SK-N-SH treated with all-trans-retinoic acid at 6 μM for 48 hours (cell line): ENCODE measurements at regions not wholly inside any gene's neighbourhood (a gene's known extent, or its start where the extent isn't known, plus 50 kb on each side); places are given as distances from the start of the nearest gene placed in this dataset.

Experiments used
- ATAC-seq: fragments of 200-7000 bp; cut with Tn5 transposase; 3 replicates; pipeline ENCODE4 v1.9.1; 2020; ENCODE audit warnings: mild to moderate bottlenecking, moderate library complexity
- ARNTL ChIP-seq: fragments of 450-650 bp; formaldehyde crosslinking; IDR thresholded peaks from 2 replicates; pipeline ENCODE4 v1.5.0; 2020; ENCODE audit warnings: low read depth, mild to moderate bottlenecking, moderate library complexity, borderline replicate concordance
- CREB5 ChIP-seq: fragments of 250-450 bp; sonication (Bioruptor Pico); IDR thresholded peaks from 2 replicates; pipeline ENCODE4 v1.5.1; 2020; ENCODE audit warnings: low read depth, mild to moderate bottlenecking, moderate library complexity
- CSDC2 ChIP-seq: fragments of 250-450 bp; sonication (Bioruptor Pico); IDR thresholded peaks from 2 replicates; pipeline ENCODE4 v1.5.0; 2020; ENCODE audit warnings: mild to moderate bottlenecking, moderate library complexity
- CSRNP3 ChIP-seq: fragments of 250-450 bp; sonication (Bioruptor Pico); IDR thresholded peaks from 2 replicates; pipeline ENCODE4 v1.5.1; 2021; ENCODE audit warnings: mild to moderate bottlenecking, moderate library complexity
- ESRRG ChIP-seq: fragments of 250-450 bp; sonication (Bioruptor Pico); IDR thresholded peaks from 2 replicates; pipeline ENCODE4 v1.6.1; 2021; ENCODE audit warnings: mild to moderate bottlenecking
- GLIS3 ChIP-seq: fragments of 250-450 bp; sonication (Bioruptor Pico); IDR thresholded peaks from 2 replicates; pipeline ENCODE4 v1.5.0; 2020; ENCODE audit warnings: mild to moderate bottlenecking, moderate library complexity
- ISL1 ChIP-seq: fragments of 250-450 bp; sonication (Bioruptor Pico); IDR thresholded peaks from 2 replicates; pipeline ENCODE4 v2.1.2; 2022; ENCODE audit warnings: mild to moderate bottlenecking, moderate library complexity
- PATZ1 ChIP-seq: fragments of 250-450 bp; sonication (Bioruptor Pico); IDR thresholded peaks from 2 replicates; pipeline ENCODE4 v1.8.0; 2020; ENCODE audit warnings: mild to moderate bottlenecking, moderate library complexity, borderline replicate concordance
- PPARA ChIP-seq: fragments of 250-450 bp; sonication (Bioruptor Pico); IDR thresholded peaks from 2 replicates; pipeline ENCODE4 v1.5.0; 2020; ENCODE audit warnings: mild to moderate bottlenecking, borderline replicate concordance
- RARB ChIP-seq: fragments of 250-450 bp; sonication (Bioruptor Pico); IDR thresholded peaks from 2 replicates; pipeline ENCODE4 v1.8.0; 2021; ENCODE audit warnings: mild to moderate bottlenecking, moderate library complexity
- SNAI2 ChIP-seq: fragments of 250-450 bp; sonication (Bioruptor Pico); IDR thresholded peaks from 2 replicates; pipeline ENCODE4 v1.5.0; 2020; ENCODE audit warnings: mild to moderate bottlenecking, moderate library complexity
- TCF4 ChIP-seq: fragments of 250-450 bp; sonication (Bioruptor Pico); IDR thresholded peaks from 2 replicates; pipeline ENCODE4 v1.8.0; 2021; ENCODE audit warnings: mild to moderate bottlenecking, moderate library complexity, borderline replicate concordance
- TOX ChIP-seq: fragments of 250-450 bp; sonication (Bioruptor Pico); IDR thresholded peaks from 2 replicates; pipeline ENCODE4 v1.8.0; 2021; ENCODE audit warnings: mild to moderate bottlenecking, moderate library complexity, borderline replicate concordance
- TSHZ2 ChIP-seq: fragments of 250-450 bp; sonication (Bioruptor Pico); IDR thresholded peaks from 2 replicates; pipeline ENCODE4 v1.5.0; 2020; ENCODE audit warnings: mild to moderate bottlenecking, moderate library complexity
- ZC3H10 ChIP-seq: fragments of 250-450 bp; sonication (Bioruptor Pico); IDR thresholded peaks from 2 replicates; pipeline ENCODE4 v1.5.1; 2021; ENCODE audit warnings: mild to moderate bottlenecking, moderate library complexity
- ZFP3 ChIP-seq: fragments of 250-450 bp; sonication (Bioruptor Pico); IDR thresholded peaks from 2 replicates; pipeline ENCODE4 v1.5.0; 2020; ENCODE audit warnings: mild to moderate bottlenecking, moderate library complexity
- ZNF565 ChIP-seq: fragments of 450-650 bp; formaldehyde crosslinking; conservative IDR thresholded peaks from 2 replicates; pipeline ENCODE4 v1.5.0; 2020; ENCODE audit warnings: low read depth, mild to moderate bottlenecking, moderate library complexity
- ZNF70 ChIP-seq: fragments of 450-650 bp; formaldehyde crosslinking; IDR thresholded peaks from 2 replicates; pipeline ENCODE4 v1.5.0; 2020; ENCODE audit warnings: mild to moderate bottlenecking, moderate library complexity

GRCh38 chr6:102799051-102799450, 1405.5 kb downstream of the GRIK2 start (continued):
- TF ChIP-seq PATZ1 (CRISPR knock-in tag) (no peak), PPARA (CRISPR knock-in tag) (no peak), TCF4 (CRISPR knock-in tag) (no peak), CSDC2 (CRISPR knock-in tag) (no peak)

- no peak for ATAC-seq
- no peak for TF ChIP-seq CSRNP3 (CRISPR knock-in tag)
Measured at GRCh38 chr6:102798636-102799035, 1405.1 kb downstream of the GRIK2 start.

GRCh38 chr6:102793752-102794151, 1400.2 kb downstream of the GRIK2 start:
- no peak for ATAC-seq
- TF ChIP-seq ZNF565 (CRISPR knock-in tag) (no peak), ZC3H10 (CRISPR knock-in tag) (no peak), CREB5 (CRISPR knock-in tag) (no peak), PPARA (CRISPR knock-in tag) (no peak), ESRRG (no peak), CSDC2 (CRISPR knock-in tag) (no peak), ZFP3 (no peak), RARB (CRISPR knock-in tag) (no peak), SNAI2 (CRISPR knock-in tag) (no peak), CSRNP3 (CRISPR knock-in tag) (no peak), ISL1 (no peak), GLIS3 (CRISPR knock-in tag) (no peak), PATZ1 (CRISPR knock-in tag) (no peak), TSHZ2 (CRISPR knock-in tag) (no peak)
- TF ChIP-seq, all 23 proteins: peak for 0

- no peak for ATAC-seq
- TF ChIP-seq GLIS3 (CRISPR knock-in tag): no peak
- no peak for TF ChIP-seq ZC3H10 (CRISPR knock-in tag)
- no peak for TF ChIP-seq TSHZ2 (CRISPR knock-in tag)
- no peak for TF ChIP-seq RARB (CRISPR knock-in tag)
- TF ChIP-seq TOX (CRISPR knock-in tag): no peak
- TF ChIP-seq ISL1: no peak
- no peak for TF ChIP-seq ARNTL
- no peak for TF ChIP-seq ZFP3
- TF ChIP-seq CREB5 (CRISPR knock-in tag): no peak
- no peak for TF ChIP-seq ZNF70 (CRISPR knock-in tag)
- TF ChIP-seq CSRNP3 (CRISPR knock-in tag): no peak
Measured at GRCh38 chr6:102774326-102774725, 1380.8 kb downstream of the GRIK2 start.
